Smooth muscle cell (in vitro differentiated cells): ENCODE measurements at regions not wholly inside any gene's neighbourhood (a gene's known extent, or its start where the extent isn't known, plus 50 kb on each side); places are given as distances from the start of the nearest gene placed in this dataset.

ENCODE experiments used
- DNase-seq: peaks from one replicate; lab custom pipeline; 2025; ENCODE audit not compliant: unreplicated experiment; lab: John Stamatoyannopoulos, UW
- H2AFZ ChIP-seq: fragments of 200-600 bp; sonication (generic); 2 replicates; pipeline ENCODE4 v1.6.0; 2016; ENCODE audit warnings: antibody characterized with exemption, low read depth, mild to moderate bottlenecking
- H3F3A ChIP-seq: fragments of 200-600 bp; sonication (generic); 2 replicates; pipeline ENCODE4 v1.6.0; 2017; ENCODE audit warnings: antibody characterized with exemption, low read depth
- H3K27ac ChIP-seq: fragments of 200-600 bp; sonication (generic); 2 replicates; pipeline ENCODE4 v1.5.1; 2016; ENCODE audit warnings: low read depth, mild to moderate bottlenecking
- H3K27me3 ChIP-seq: fragments of 200-600 bp; sonication (generic); 2 replicates; pipeline ENCODE4 v1.6.1; 2016; ENCODE audit warnings: low read depth, mild to moderate bottlenecking
- H3K36me3 ChIP-seq: fragments of 200-600 bp; sonication (generic); 2 replicates; pipeline ENCODE4 v1.5.1; 2016; ENCODE audit warnings: low read depth
- H3K4me1 ChIP-seq: fragments of 200-600 bp; sonication (generic); 2 replicates; pipeline ENCODE4 v1.5.1; 2016; ENCODE audit warnings: low read depth
- H3K4me2 ChIP-seq: fragments of 200-600 bp; sonication (generic); 2 replicates; pipeline ENCODE4 v1.6.0; 2016; ENCODE audit warnings: mild to moderate bottlenecking
- H3K4me3 ChIP-seq: fragments of 200-600 bp; sonication (generic); 2 replicates; pipeline ENCODE4 v1.5.1; 2016; ENCODE audit warnings: mild to moderate bottlenecking
- H3K79me2 ChIP-seq: fragments of 200-600 bp; sonication (generic); 2 replicates; pipeline ENCODE4 v1.6.0; 2016; ENCODE audit warnings: low read depth, mild to moderate bottlenecking
- H3K9ac ChIP-seq: fragments of 200-600 bp; sonication (generic); 2 replicates; pipeline ENCODE4 v1.6.0; 2016; ENCODE audit warnings: low read depth
- H3K9me3 ChIP-seq: fragments of 200-600 bp; sonication (generic); replicated peaks from 2 replicates; pipeline ENCODE4 v1.5.1; 2016; ENCODE audit warnings: low read depth
- H4K20me1 ChIP-seq: fragments of 200-600 bp; sonication (generic); 2 replicates; pipeline ENCODE4 v1.6.0; 2016; ENCODE audit warnings: low read depth
- WGBS: methylation state at CpG from one replicate; pipeline ENCODE4 v1.1.7; 2016; ENCODE audit warnings: low lambda C conversion rate; 5-methylcytosine and 5-hydroxymethylcytosine counted together
- TF ChIP-seq, protein P1 (sequence below): fragments of 200-600 bp; sonication (generic); IDR thresholded peaks from 2 replicates; pipeline ENCODE4 v1.5.1; 2017; ENCODE audit warnings: borderline replicate concordance, mild to moderate bottlenecking, antibody characterized with exemption; ENCODE audit not compliant: insufficient read depth, poor library complexity, severe bottlenecking

DNA sequence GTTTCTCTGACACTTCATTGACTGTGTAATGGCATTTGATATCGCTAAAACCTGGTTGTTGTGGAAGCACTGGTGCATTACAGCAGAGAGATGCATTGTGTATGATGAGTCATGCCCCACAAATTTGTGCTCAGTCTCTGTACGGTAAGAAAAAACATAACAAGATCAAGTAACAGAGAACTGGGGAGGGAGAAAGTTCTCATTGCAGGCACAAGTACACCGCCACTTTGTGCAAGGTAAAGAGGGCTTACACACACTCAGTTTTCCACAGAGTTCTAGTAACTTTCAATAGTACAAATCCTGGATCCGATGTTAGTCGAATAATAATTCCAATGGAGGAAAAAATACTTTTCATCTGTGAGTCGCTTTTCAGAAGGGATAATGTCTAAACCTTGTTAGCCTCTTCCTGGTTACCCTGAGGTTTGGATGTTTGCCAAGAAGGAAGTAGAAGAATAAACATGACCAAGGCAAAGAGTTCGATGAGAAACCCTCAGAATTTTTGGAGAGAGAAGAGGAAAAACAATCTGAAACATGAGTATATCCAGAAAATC is 512.5 kb upstream of the SLIT2 start:
- WGBS = 34% methylated on average over 7 of the region's 7 CpGs
- Histone ChIP-seq H3K4me1 (no peaks in the 10 kb centered on the region), H2AFZ (peak overlapping the region; percentile 23), H3K27me3 (no peaks in the 10 kb centered on the region), H3F3A (peaks cover 6% of the 10 kb centered on the region), H4K20me1 (no peaks in the 10 kb centered on the region), H3K27ac (peak overlapping the region; percentile 65), H3K9ac (no peak overlapping the region), H3K36me3 (no peaks in the 10 kb centered on the region), H3K4me3 (peak overlapping the region; percentile 16), H3K79me2 (no peaks in the 10 kb centered on the region), H3K4me2 (peak overlapping the region; percentile 64), H3K9me3 (no peaks in the 10 kb centered on the region)
- TF ChIP-seq, protein P1, sequence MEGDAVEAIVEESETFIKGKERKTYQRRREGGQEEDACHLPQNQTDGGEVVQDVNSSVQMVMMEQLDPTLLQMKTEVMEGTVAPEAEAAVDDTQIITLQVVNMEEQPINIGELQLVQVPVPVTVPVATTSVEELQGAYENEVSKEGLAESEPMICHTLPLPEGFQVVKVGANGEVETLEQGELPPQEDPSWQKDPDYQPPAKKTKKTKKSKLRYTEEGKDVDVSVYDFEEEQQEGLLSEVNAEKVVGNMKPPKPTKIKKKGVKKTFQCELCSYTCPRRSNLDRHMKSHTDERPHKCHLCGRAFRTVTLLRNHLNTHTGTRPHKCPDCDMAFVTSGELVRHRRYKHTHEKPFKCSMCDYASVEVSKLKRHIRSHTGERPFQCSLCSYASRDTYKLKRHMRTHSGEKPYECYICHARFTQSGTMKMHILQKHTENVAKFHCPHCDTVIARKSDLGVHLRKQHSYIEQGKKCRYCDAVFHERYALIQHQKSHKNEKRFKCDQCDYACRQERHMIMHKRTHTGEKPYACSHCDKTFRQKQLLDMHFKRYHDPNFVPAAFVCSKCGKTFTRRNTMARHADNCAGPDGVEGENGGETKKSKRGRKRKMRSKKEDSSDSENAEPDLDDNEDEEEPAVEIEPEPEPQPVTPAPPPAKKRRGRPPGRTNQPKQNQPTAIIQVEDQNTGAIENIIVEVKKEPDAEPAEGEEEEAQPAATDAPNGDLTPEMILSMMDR = no peak
- DNase-seq = no peak

- H3K9ac ChIP-seq = no peak overlapping the region
- peaks cover 6% of the 10 kb centered on the region for H3F3A ChIP-seq
- no peak overlapping the region for H2AFZ ChIP-seq
- H3K36me3 ChIP-seq = no peaks in the 10 kb centered on the region
- WGBS = 90% methylated on average over 1 of the region's 1 CpG
- no peaks in the 10 kb centered on the region for H4K20me1 ChIP-seq
- TF ChIP-seq, protein P1 = no peak
- H3K9me3 ChIP-seq = no peaks in the 10 kb centered on the region
- no peak overlapping the region for H3K4me3 ChIP-seq
- DNase-seq = no peak
- H3K4me1 ChIP-seq = no peaks in the 10 kb centered on the region
- no peaks in the 10 kb centered on the region for H3K79me2 ChIP-seq
- H3K4me2 ChIP-seq = no peak overlapping the region
- no peaks in the 10 kb centered on the region for H3K27me3 ChIP-seq
- H3K27ac ChIP-seq = no peak overlapping the region
Measured at GRCh38 chr4:19736968-19737756, 514.5 kb upstream of the SLIT2 start.

DNA sequence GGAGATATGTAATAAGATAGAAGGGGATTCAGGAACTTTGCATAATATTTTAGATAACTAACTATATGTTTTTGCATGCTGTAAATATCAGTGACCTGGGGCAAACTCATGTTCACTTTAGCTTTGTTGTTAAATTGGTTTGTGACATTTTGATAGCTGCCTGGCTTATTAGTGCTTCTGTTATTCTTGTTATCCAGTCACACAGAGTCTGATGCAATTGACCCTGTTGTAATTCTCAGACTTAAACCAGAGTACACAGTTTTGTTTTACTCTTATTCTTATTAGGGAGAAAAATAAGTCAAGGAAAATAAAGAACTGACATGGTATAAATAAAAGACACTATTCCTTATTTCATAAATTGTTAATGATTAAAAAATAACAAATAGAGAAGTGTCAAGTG is 516.7 kb upstream of the SLIT2 start:
- Histone ChIP-seq H3K27me3 (no peaks in the 10 kb centered on the region), H3K4me2 (peak overlapping the region; percentile 59), H3K36me3 (no peaks in the 10 kb centered on the region), H3F3A (peaks cover 6% of the 10 kb centered on the region), H3K79me2 (no peaks in the 10 kb centered on the region), H2AFZ (peak overlapping the region; percentile 75), H3K27ac (no peak overlapping the region), H3K9ac (no peak overlapping the region), H4K20me1 (no peaks in the 10 kb centered on the region), H3K4me3 (peak overlapping the region; percentile 21), H3K4me1 (no peaks in the 10 kb centered on the region), H3K9me3 (no peaks in the 10 kb centered on the region)
- DNase-seq = no peak
- TF ChIP-seq, protein P1 = no peak
